ENCODE measurements at regions not wholly inside any gene's neighbourhood (a gene's known extent, or its start where the extent isn't known, plus 50 kb on each side); places are given as distances from the start of the nearest gene placed in this dataset.

GRCh38 chr3:61411009-61411662, 150.2 kb upstream of the PTPRG start:
- no peak for TF ChIP-seq CTCF (IDR thresholded peaks at IDR 0.05)
- TF ChIP-seq PREB (CRISPR knock-in tag; IDR thresholded peaks at IDR 0.05; ENCODE audit: borderline replicate concordance) = no peak
- TF ChIP-seq FOXJ3 (CRISPR knock-in tag; IDR thresholded peaks at IDR 0.05; ENCODE audit: borderline replicate concordance) = no peak
